ENCODE measurements at regions not wholly inside any gene's neighbourhood (a gene's known extent, or its start where the extent isn't known, plus 50 kb on each side); places are given as distances from the start of the nearest gene placed in this dataset.

DNA sequence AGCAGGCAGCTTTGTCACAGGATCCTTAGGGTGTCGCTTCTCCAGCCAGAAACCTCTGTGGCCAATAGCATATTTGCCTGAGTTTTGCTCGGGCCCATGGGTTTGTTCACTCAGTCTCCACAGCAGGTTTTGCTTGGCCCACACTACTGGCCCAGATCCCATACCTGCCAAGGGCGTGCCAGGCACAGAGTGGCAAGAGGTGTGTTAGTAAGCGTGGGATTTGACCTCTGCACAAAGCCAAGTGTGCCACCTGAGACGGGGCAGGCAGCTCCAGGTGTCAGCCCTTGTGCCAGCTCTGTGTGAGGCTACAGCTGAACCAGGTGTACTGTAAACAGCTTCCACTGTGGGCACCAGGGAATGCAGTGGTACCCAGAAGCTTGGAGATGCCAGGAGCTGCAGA, 2003.0 kb downstream of the C4orf33 start:
- Histone ChIP-seq H3K9me3 (replicated peaks; ENCODE audit: low read length) (peaks cover 6% of the 10 kb centered on the region), H3K27me3 (ENCODE audit: control insufficient read depth, insufficient read depth, low read length) (no peaks in the 10 kb centered on the region)

DNA sequence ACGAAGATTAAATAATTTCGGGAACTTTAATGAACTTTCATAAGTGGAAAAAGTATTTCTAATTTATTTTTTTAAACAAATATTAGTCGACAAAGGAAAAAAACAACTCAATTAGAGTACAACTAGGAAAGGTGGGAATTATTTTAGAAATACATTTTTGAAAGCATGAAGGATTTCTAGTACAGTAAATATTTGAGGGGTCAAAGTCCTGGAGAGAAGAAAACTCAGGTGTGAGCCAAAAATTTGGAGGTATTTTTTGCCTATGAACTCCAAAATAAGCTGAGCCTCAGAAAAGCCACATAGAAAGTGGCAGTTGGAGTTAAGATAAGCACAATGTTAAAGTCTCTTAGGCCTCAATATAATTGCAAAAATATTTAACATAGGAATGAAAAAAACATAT, 2017.3 kb downstream of the C4orf33 start:
- Histone ChIP-seq H3K4me1 (ENCODE audit: control insufficient read depth, insufficient read depth, low read length) (no peaks in the 10 kb centered on the region), H3K9me3 (replicated peaks; ENCODE audit: low read length) (no peaks in the 10 kb centered on the region), H3K4me2 (ENCODE audit: low read length) (no peak overlapping the region), H3K4me3 (ENCODE audit: low read length) (no peak overlapping the region), H3K9ac (ENCODE audit: low read depth, low read length) (no peak overlapping the region), H3K27me3 (ENCODE audit: control insufficient read depth, insufficient read depth, low read length) (no peaks in the 10 kb centered on the region), H3K36me3 (ENCODE audit: insufficient read depth, low read length) (no peaks in the 10 kb centered on the region)

More for the DNA sequence above, 2003.0 kb downstream of the C4orf33 start:
- no peak overlapping the region for H3K9ac ChIP-seq (ENCODE audit: low read depth, low read length)
- no peak overlapping the region for H3K4me2 ChIP-seq (ENCODE audit: low read length)
- no peaks in the 10 kb centered on the region for H3K36me3 ChIP-seq (ENCODE audit: insufficient read depth, low read length)
- no peak overlapping the region for H3K4me3 ChIP-seq (ENCODE audit: low read length)
- H3K4me1 ChIP-seq (ENCODE audit: control insufficient read depth, insufficient read depth, low read length), result no peaks in the 10 kb centered on the region

DNA sequence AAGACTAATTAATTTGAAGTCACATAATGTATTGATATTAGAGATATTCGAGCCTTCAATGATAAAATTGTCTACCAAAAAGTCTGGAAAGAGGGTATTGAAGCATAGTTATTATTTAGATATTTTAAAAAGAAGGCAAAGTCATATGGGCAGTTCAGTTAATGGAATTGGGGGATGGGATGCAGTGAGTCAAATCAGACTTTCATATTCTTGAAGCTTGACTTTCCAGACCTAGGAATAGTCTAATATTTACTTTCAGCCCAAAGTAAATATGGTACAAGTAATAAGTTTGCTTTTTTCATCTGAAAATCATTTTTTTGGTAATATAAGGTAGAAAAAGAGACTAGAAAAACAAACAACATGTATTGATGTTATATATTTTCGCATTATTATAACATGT, 2017.8 kb downstream of the C4orf33 start:
- no peak overlapping the region for H3K4me3 ChIP-seq (ENCODE audit: low read length)
- no peaks in the 10 kb centered on the region for H3K27me3 ChIP-seq (ENCODE audit: control insufficient read depth, insufficient read depth, low read length)
- no peak overlapping the region for H3K4me2 ChIP-seq (ENCODE audit: low read length)
- H3K36me3 ChIP-seq (ENCODE audit: insufficient read depth, low read length), result no peaks in the 10 kb centered on the region
- no peaks in the 10 kb centered on the region for H3K9me3 ChIP-seq (replicated peaks; ENCODE audit: low read length)
- no peak overlapping the region for H3K9ac ChIP-seq (ENCODE audit: low read depth, low read length)
- H3K4me1 ChIP-seq (ENCODE audit: control insufficient read depth, insufficient read depth, low read length), result no peaks in the 10 kb centered on the region

DNA sequence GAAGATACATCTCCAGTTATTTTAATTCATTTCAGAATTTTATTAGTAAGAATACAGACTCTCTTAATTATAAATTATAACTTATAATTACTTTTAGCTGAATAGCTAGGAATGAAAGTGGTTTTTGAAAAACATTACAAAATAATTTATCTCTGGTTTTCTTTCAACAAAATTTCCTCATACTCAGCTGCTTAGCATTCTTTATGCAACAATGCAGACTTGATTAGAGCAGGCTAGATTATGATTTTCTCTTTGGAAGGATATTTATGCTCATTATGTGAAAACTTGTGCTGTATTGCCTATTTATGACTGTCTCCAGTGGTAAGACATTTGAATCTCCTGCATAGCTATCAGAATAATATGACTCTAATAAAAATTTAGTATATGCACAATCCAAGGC, 2023.7 kb downstream of the C4orf33 start:
- Histone ChIP-seq H3K4me3 (ENCODE audit: low read length) (no peak overlapping the region), H3K9ac (ENCODE audit: low read depth, low read length) (no peak overlapping the region), H3K27me3 (ENCODE audit: control insufficient read depth, insufficient read depth, low read length) (no peaks in the 10 kb centered on the region), H3K9me3 (replicated peaks; ENCODE audit: low read length) (no peaks in the 10 kb centered on the region), H3K36me3 (ENCODE audit: insufficient read depth, low read length) (no peaks in the 10 kb centered on the region), H3K4me1 (ENCODE audit: control insufficient read depth, insufficient read depth, low read length) (no peaks in the 10 kb centered on the region), H3K4me2 (ENCODE audit: low read length) (no peak overlapping the region)

DNA sequence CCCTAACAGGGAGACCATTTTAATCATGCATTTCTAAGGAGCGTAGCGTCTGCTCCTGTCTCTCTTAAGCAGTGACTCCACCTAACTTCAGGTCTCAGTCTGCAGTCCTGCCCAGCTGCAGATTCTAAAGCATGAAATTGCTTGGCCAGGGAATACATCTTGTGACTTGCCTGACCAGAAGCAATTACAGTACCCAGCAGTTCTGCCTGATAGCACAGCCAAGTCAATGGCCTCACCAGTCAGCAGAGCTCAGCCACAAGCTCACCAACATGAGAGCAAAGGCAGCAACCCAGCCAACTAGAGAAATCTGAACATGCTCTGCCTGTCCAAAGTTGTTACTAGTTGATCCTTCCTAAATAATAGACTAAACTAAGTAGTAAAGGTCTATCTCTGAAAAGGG, 2011.9 kb upstream of the PCDH10 start:
- Histone ChIP-seq H3K4me2 (ENCODE audit: low read length) (no peak overlapping the region), H3K36me3 (ENCODE audit: insufficient read depth, low read length) (no peaks in the 10 kb centered on the region), H3K9me3 (replicated peaks; ENCODE audit: low read length) (peaks cover 5% of the 10 kb centered on the region), H3K27me3 (ENCODE audit: control insufficient read depth, insufficient read depth, low read length) (no peaks in the 10 kb centered on the region), H3K4me3 (ENCODE audit: low read length) (no peak overlapping the region), H3K9ac (ENCODE audit: low read depth, low read length) (no peak overlapping the region), H3K4me1 (ENCODE audit: control insufficient read depth, insufficient read depth, low read length) (no peaks in the 10 kb centered on the region)

DNA sequence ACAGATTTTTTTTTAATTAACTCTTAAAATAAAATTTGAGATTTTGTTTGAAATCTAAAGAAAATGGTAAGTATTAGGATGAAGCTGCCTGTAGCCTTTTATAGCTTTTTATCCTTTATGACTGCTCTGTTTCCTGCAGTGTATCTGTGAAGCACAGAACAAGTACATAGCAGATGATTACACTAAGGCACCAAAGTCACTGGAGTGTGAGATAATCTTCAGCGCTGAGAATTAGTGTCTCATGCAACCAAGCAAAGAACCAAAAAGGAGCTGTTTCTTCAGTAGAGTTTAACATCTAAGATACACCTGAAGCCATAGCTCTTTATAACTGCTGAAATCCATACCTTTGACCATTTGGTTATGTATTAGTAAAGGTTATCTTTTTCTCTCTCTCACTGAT, 1989.8 kb upstream of the PCDH10 start:
- Histone ChIP-seq H3K9ac (ENCODE audit: low read depth, low read length) (no peak overlapping the region), H3K36me3 (ENCODE audit: insufficient read depth, low read length) (no peaks in the 10 kb centered on the region), H3K4me1 (ENCODE audit: control insufficient read depth, insufficient read depth, low read length) (no peaks in the 10 kb centered on the region), H3K9me3 (replicated peaks; ENCODE audit: low read length) (no peaks in the 10 kb centered on the region), H3K27me3 (ENCODE audit: control insufficient read depth, insufficient read depth, low read length) (no peaks in the 10 kb centered on the region), H3K4me2 (ENCODE audit: low read length) (no peak overlapping the region), H3K4me3 (ENCODE audit: low read length) (no peak overlapping the region)

DNA sequence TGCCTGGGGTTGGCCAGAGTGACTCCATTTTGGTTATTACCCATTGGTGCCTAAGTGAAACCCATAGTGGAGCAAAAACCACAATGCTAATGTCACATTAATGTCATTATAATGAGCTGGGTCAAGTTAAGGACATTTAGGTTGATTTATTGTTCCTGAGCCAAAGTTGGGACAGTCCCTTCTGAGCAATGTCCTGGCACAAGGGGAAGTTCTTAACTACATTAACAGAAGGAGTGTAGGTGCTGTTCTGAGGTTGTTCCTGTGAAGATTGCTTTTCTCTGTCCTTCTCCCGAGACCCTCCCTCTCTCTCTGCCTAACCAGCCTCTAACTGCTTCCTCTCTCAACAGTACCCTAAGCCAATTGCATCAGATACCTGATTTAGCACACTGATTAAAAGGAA, 1956.8 kb upstream of the PCDH10 start:
- no peaks in the 10 kb centered on the region for H3K4me1 ChIP-seq (ENCODE audit: control insufficient read depth, insufficient read depth, low read length)
- no peaks in the 10 kb centered on the region for H3K9me3 ChIP-seq (replicated peaks; ENCODE audit: low read length)
- H3K4me2 ChIP-seq (ENCODE audit: low read length), result no peak overlapping the region
- H3K9ac ChIP-seq (ENCODE audit: low read depth, low read length), result no peak overlapping the region
- H3K27me3 ChIP-seq (ENCODE audit: control insufficient read depth, insufficient read depth, low read length), result no peaks in the 10 kb centered on the region
- no peak overlapping the region for H3K4me3 ChIP-seq (ENCODE audit: low read length)
- H3K36me3 ChIP-seq (ENCODE audit: insufficient read depth, low read length), result no peaks in the 10 kb centered on the region

DNA sequence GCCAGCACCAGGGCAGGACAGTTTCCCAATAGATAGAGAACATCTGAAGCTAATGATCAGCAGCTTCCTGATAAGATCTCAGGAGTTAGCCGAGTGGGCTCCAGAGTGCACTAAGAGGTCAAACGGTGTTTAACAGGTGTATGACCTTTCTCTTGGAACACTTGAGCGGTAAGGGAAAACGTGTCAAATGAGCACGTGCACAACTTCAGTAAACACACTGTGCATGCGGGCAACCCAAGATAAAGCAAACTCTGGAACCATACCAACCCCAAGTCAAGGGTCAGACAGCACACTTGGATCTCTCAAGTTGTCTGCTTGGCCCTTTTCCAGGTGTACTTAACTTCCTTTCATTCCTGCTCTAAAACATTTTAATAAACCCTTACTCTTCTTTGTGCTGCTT, 1941.5 kb upstream of the PCDH10 start:
- H3K9ac ChIP-seq (ENCODE audit: low read depth, low read length), result no peak overlapping the region
- no peaks in the 10 kb centered on the region for H3K36me3 ChIP-seq (ENCODE audit: insufficient read depth, low read length)
- no peaks in the 10 kb centered on the region for H3K4me1 ChIP-seq (ENCODE audit: control insufficient read depth, insufficient read depth, low read length)
- no peak overlapping the region for H3K4me2 ChIP-seq (ENCODE audit: low read length)
- peaks cover 4% of the 10 kb centered on the region for H3K9me3 ChIP-seq (replicated peaks; ENCODE audit: low read length)
- no peaks in the 10 kb centered on the region for H3K27me3 ChIP-seq (ENCODE audit: control insufficient read depth, insufficient read depth, low read length)
- no peak overlapping the region for H3K4me3 ChIP-seq (ENCODE audit: low read length)

DNA sequence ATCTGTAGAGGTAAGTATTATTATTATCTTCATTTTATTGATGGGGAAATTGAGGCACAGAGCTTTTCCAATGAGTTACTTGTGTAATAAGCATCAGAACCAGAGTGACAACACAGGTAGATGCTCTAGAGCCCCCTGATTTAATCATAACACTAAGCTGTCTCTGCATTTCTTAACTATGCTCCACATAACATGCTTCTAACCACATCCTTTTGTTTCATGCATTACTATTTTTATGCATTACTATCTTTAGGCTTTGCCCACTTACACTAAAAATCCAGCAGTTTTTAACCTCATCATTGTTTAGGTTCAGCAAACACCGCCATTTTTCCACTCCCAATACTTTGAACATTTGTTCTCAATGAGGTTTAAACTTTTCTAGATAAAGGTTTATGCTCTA, 1900.8 kb upstream of the PCDH10 start:
- Histone ChIP-seq H3K36me3 (ENCODE audit: insufficient read depth, low read length) (no peaks in the 10 kb centered on the region), H3K4me3 (ENCODE audit: low read length) (no peak overlapping the region), H3K27me3 (ENCODE audit: control insufficient read depth, insufficient read depth, low read length) (no peaks in the 10 kb centered on the region), H3K4me2 (ENCODE audit: low read length) (no peak overlapping the region), H3K4me1 (ENCODE audit: control insufficient read depth, insufficient read depth, low read length) (no peaks in the 10 kb centered on the region), H3K9me3 (replicated peaks; ENCODE audit: low read length) (no peaks in the 10 kb centered on the region), H3K9ac (ENCODE audit: low read depth, low read length) (no peak overlapping the region)

DNA sequence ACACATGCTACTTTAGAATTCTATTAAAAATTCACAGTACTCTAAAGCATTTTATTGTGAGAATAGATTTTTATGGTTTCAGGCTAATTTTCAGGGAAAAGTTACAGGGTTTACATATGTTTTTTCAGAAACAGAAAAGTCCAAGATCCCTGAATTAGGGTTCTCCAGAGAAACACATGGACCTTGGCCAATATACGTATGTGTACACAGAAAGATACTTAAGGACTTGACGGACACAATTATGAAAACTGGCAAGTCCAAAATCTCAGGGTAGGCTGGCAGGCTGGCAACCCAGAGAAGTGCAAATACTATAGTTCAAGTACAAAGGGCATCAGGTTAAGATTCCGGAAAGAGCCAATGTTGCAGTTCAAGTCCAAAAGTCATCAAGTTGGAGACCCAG, 1897.8 kb upstream of the PCDH10 start:
- H3K9ac ChIP-seq (ENCODE audit: low read depth, low read length), result no peak overlapping the region
- no peak overlapping the region for H3K4me3 ChIP-seq (ENCODE audit: low read length)
- no peaks in the 10 kb centered on the region for H3K4me1 ChIP-seq (ENCODE audit: control insufficient read depth, insufficient read depth, low read length)
- no peak overlapping the region for H3K4me2 ChIP-seq (ENCODE audit: low read length)
- H3K36me3 ChIP-seq (ENCODE audit: insufficient read depth, low read length), result no peaks in the 10 kb centered on the region
- H3K27me3 ChIP-seq (ENCODE audit: control insufficient read depth, insufficient read depth, low read length), result no peaks in the 10 kb centered on the region
- no peaks in the 10 kb centered on the region for H3K9me3 ChIP-seq (replicated peaks; ENCODE audit: low read length)

DNA sequence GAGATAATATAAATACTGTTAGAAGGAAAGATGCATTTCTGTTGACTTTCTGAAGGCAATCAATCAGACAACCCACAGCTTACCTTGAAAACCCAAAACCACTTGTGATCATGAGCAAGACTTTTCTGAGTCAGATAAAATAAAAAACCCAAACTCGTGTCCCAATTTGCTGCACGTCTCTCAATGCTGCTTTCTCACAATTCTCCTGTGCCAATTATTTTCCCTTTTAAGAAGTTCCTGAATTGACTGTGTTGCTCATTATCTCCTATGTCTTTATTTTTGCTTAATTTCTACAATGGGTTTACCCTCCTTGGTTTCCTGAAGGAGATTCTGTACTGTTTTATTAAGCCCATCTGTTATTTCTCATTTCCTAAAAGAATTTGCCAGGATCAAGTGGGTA, 1891.9 kb upstream of the PCDH10 start:
- Histone ChIP-seq H3K4me2 (ENCODE audit: low read length) (no peak overlapping the region), H3K36me3 (ENCODE audit: insufficient read depth, low read length) (no peaks in the 10 kb centered on the region), H3K9ac (ENCODE audit: low read depth, low read length) (no peak overlapping the region), H3K27me3 (ENCODE audit: control insufficient read depth, insufficient read depth, low read length) (no peaks in the 10 kb centered on the region), H3K4me3 (ENCODE audit: low read length) (no peak overlapping the region), H3K4me1 (ENCODE audit: control insufficient read depth, insufficient read depth, low read length) (no peaks in the 10 kb centered on the region), H3K9me3 (replicated peaks; ENCODE audit: low read length) (no peaks in the 10 kb centered on the region)

DNA sequence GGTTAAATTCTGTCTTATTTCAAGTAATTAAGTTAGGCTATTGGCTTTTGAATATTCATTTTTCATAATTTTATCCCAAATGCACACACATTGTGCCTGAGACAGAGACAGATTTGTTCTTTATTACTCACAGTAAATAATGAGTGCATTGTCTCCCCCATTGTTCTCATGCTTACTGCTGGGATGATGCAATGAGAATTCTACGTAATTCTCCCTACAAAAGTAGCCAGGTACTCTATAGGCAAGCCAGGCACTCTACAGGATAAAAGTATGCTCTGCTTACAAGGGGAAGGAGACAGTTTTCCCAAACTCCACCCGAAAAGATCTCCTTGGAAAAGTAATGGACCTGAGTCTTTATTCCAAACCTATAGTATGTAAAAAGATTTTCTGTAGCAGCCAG, 1890.7 kb upstream of the PCDH10 start:
- H3K4me3 ChIP-seq (ENCODE audit: low read length), result no peak overlapping the region
- no peak overlapping the region for H3K4me2 ChIP-seq (ENCODE audit: low read length)
- no peaks in the 10 kb centered on the region for H3K4me1 ChIP-seq (ENCODE audit: control insufficient read depth, insufficient read depth, low read length)
- H3K36me3 ChIP-seq (ENCODE audit: insufficient read depth, low read length), result no peaks in the 10 kb centered on the region
- H3K9ac ChIP-seq (ENCODE audit: low read depth, low read length), result no peak overlapping the region
- H3K27me3 ChIP-seq (ENCODE audit: control insufficient read depth, insufficient read depth, low read length), result no peaks in the 10 kb centered on the region
- H3K9me3 ChIP-seq (replicated peaks; ENCODE audit: low read length), result no peaks in the 10 kb centered on the region
